A673 (cell line): ENCODE measurements at regions not wholly inside any gene's neighbourhood (a gene's known extent, or its start where the extent isn't known, plus 50 kb on each side); places are given as distances from the start of the nearest gene placed in this dataset.

Experiments used
- EZH2 ChIP-seq: fragments of 200-600 bp; sonication (generic); IDR thresholded peaks from 2 replicates; pipeline ENCODE4 v1.6.1; 2017; ENCODE audit warnings: borderline replicate concordance, low read depth, mild to moderate bottlenecking, mixed read lengths, antibody characterized with exemption, low read length; ENCODE audit not compliant: poor library complexity, severe bottlenecking
- TF ChIP-seq, protein P1 (sequence below): fragments of 300-800, 200-600 bp; sonication (generic); conservative IDR thresholded peaks from 2 replicates; pipeline ENCODE4 v1.5.1; 2017; ENCODE audit warnings: low read depth, mild to moderate bottlenecking, antibody characterized with exemption, low read length, moderate library complexity, mixed read lengths

DNA sequence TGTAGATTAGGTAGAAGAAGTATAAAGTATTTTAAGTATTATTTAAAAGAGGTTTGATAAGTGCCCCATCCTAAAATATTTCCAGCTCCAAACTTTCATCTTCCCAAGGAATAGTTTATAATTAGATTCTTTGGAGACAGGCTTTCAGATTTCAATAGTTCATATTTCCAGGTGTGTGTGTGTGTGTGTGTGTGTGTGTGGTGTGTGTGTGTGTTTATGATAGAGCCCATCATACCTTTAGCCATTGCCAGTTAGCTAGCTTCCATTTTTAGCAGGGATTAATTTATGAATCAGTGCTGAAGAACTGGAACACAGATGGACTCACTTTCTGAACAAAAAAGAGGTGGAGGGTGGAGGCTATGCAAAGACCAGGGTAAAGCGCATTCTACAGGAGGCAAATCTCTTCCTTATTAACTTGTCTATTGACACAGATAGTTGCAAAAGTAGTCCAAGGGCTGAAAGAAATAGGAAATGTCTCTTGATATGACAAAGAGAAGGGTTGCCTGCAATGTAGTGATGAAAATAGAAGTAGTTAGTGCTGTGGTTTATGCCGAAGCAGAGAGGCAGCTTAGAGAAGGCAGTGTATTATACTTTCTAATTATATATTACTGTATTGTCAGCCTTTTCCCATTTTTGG, 301.1 kb downstream of the MAN2A1 start:
- TF ChIP-seq EZH2: no peak
- TF ChIP-seq, protein P1, sequence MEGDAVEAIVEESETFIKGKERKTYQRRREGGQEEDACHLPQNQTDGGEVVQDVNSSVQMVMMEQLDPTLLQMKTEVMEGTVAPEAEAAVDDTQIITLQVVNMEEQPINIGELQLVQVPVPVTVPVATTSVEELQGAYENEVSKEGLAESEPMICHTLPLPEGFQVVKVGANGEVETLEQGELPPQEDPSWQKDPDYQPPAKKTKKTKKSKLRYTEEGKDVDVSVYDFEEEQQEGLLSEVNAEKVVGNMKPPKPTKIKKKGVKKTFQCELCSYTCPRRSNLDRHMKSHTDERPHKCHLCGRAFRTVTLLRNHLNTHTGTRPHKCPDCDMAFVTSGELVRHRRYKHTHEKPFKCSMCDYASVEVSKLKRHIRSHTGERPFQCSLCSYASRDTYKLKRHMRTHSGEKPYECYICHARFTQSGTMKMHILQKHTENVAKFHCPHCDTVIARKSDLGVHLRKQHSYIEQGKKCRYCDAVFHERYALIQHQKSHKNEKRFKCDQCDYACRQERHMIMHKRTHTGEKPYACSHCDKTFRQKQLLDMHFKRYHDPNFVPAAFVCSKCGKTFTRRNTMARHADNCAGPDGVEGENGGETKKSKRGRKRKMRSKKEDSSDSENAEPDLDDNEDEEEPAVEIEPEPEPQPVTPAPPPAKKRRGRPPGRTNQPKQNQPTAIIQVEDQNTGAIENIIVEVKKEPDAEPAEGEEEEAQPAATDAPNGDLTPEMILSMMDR: no peak
